Tibial artery (tissue), 4 donors: ENCODE measurements at regions not wholly inside any gene's neighbourhood (a gene's known extent, or its start where the extent isn't known, plus 50 kb on each side); places are given as distances from the start of the nearest gene placed in this dataset.

Experiments
- DNase-seq, 2 donors: peaks; one replicate each; pipeline ENCODE4 v3.0.0-alpha.2; 2019
- H3K27ac ChIP-seq, 2 donors: fragments of 200-600 bp; sonication (generic) in 1 of 2; 1 replicate in 1 of 2; 2 replicates in 1 of 2; pipeline ENCODE4 v1.5.1; 2018 to 2019; ENCODE audit warnings: mild to moderate bottlenecking in 1 of 2
- H3K27me3 ChIP-seq, 2 donors: fragments of 200-600 bp; sonication (generic) in 1 of 2; one replicate each; pipeline versions ENCODE4 v1.5.1 to v1.6.0; 2016 to 2019
- H3K36me3 ChIP-seq, 3 donors: fragments of 200-600 bp; sonication (generic) in 2 of 3; one replicate each; pipeline ENCODE4 v1.5.1; 2016 to 2019; ENCODE audit warnings: mild to moderate bottlenecking in 2 of 3
- H3K4me1 ChIP-seq, 4 donors: fragments of 200-600 bp; sonication (generic) in 2 of 4; 1 replicate in 3 of 4; 2 replicates in 1 of 4; pipeline ENCODE4 v1.5.1; 2016 to 2019
- H3K4me3 ChIP-seq, 2 donors: fragments of 200-600 bp; sonication (generic) in 1 of 2; 1 replicate in 1 of 2; 2 replicates in 1 of 2; pipeline ENCODE4 v1.5.1; 2018 to 2019; ENCODE audit warnings: mild to moderate bottlenecking in 2 of 2
- H3K9me3 ChIP-seq, 3 donors: fragments of 200-600 bp; sonication (generic) in 1 of 3; one replicate each; pipeline ENCODE4 v1.5.1; 2016 to 2019
- CTCF ChIP-seq, 2 experiments: fragments of 200-600 bp in 1 of 2; fragments of 450-650 bp in 1 of 2; IDR thresholded peaks; one replicate each; pipeline ENCODE4 v1.5.1; 2017 to 2019; ENCODE audit warnings: antibody characterized with exemption in 2 of 2, mild to moderate bottlenecking in 1 of 2, moderate library complexity in 1 of 2
- intact Hi-C: fragments of 100-400 bp; cut with DNase I; formaldehyde crosslinking; loops from one replicate; pipeline ENCODE4 v1.15.0; 2023; ENCODE audit warnings: low total_unique reads

GRCh38 chr12:4118601-4119156 is 154.9 kb upstream of the CCND2 start:
- Histone ChIP-seq H3K27ac (no peak overlapping the region), H3K4me3 (no peak overlapping the region), H3K4me1 (peaks cover 0 to 12% (median 11%) of the 10 kb centered on the region in 4 donors), H3K36me3 (no peaks in the 10 kb centered on the region), H3K9me3 (no peaks in the 10 kb centered on the region), H3K27me3 (peaks cover 0 to 11% of the 10 kb centered on the region in 2 donors)
- intact Hi-C loops = no loop called here
- TF ChIP-seq CTCF (IDR thresholded peaks at IDR 0.05) = no peak
- DNase-seq = no peak

DNA sequence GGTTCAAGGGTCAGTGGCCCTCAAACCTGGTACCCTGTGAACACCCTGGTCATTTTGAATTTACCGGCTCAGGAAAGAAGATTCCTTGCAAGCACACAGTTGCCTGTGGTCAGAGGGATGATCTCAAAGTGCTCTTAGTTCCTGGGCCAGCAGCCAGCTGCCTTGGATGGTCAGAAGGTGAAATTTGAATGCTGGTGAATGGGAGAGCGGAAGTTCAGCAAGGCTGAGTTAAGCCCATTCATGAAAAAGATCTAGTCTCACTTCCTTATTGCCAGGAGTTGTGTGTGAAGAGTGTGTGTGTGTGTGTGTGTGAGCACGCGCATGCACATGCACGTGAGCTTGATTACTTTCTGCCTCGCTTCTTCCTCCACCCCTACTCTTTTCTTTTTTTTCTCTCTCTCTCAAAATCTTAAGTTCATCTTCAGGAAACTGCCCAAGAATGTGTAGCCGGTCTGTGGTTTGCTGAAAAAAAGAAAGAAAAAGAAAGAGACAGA is 155.5 kb upstream of the CCND2 start:
- peaks cover 0 to 14% of the 10 kb centered on the region in 2 donors for H3K27me3 ChIP-seq
- H3K4me3 ChIP-seq = no peak overlapping the region
- DNase-seq = peak in 1 of 2 donors; percentile 49
- no peak for TF ChIP-seq CTCF (IDR thresholded peaks at IDR 0.05)
- no peaks in the 10 kb centered on the region for H3K36me3 ChIP-seq
- intact Hi-C loops = no loop called here
- peaks cover 0 to 12% (median 11%) of the 10 kb centered on the region in 4 donors for H3K4me1 ChIP-seq
- no peaks in the 10 kb centered on the region for H3K9me3 ChIP-seq
- H3K27ac ChIP-seq = no peak overlapping the region

DNA sequence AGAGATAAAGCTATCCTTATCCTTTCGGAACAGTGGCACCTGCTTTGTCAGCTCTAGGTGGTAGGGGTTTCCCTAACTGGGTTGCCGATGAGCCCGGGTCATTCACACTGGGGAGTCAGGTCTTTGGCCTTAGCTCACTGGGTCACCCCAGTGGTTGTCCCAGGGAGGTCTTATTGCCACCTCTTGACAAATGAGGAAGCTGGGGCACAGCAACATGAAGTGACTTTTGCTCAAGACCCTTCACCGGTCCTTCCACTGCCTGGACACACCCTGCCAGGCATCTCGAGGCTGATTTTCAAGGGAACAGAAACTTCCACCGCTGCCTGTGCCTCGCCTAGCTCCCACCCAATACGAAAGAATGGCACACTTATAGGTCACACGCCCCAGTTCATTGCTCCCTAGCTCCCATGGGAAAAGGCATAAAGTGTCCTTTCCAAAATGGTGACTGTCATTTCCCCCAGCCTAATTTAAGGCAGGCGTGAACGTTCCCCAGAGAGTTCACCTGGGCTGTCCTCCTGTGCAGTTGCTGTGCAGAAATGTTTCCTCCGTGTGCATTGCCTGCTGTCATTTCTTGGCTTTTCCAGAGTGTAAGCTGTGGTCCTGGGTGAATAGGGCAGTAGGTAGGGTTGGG is 156.1 kb upstream of the CCND2 start:
- DNase-seq = no peak
- intact Hi-C loops = no loop called here
- Histone ChIP-seq H3K27me3 (peaks cover 0 to 15% of the 10 kb centered on the region in 2 donors), H3K36me3 (no peaks in the 10 kb centered on the region), H3K9me3 (no peaks in the 10 kb centered on the region), H3K4me1 (peaks cover 0 to 12% (median 11%) of the 10 kb centered on the region in 4 donors), H3K27ac (no peak overlapping the region), H3K4me3 (no peak overlapping the region)
- TF ChIP-seq CTCF (IDR thresholded peaks at IDR 0.05) = no peak

DNA sequence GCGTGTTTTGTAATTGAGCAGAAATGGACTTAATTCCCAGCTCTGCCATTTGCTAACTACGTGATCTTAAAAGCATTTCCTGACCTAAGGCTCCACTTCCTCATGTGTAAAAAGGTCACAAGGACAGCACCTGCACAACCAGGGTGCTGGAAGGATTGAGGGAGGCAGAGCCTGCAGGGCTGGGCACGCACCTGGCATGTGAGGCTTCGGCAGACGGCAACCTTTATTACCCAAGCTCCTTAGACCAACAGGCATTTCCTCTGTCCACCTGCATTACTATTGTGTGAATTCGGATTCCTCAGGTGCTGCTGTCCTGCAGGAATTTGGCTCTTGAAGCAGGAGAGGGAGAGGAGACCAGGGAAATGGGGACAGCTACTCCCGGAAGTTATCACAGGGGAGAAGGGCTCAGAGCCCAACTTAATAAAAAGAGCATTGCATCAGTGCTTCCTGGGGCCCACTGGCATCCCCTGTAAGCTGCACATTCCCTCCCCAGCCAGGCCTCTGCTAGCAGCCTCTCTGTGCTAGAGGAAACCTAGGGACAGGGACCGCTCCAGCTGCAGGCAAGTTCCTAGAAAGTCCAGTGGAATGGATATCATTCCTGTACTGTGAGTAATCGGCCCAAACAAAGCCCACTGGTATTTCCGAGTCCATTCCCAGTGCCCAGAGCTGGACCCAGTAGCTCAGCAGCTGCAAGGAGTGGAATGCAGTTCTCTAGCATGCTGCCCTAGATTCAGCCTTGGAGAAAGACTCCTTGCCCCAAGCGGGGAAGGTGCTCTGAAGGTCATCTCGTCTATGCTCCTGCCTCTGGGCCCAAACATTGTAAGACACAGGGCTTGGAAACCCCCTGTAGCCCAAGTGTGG is 157.1 kb upstream of the CCND2 start:
- H3K27me3 ChIP-seq = peaks cover 0 to 13% of the 10 kb centered on the region in 2 donors
- no peak overlapping the region for H3K4me3 ChIP-seq
- H3K27ac ChIP-seq = no peak overlapping the region
- peaks cover 0 to 12% (median 11%) of the 10 kb centered on the region in 4 donors for H3K4me1 ChIP-seq
- DNase-seq = no peak
- H3K36me3 ChIP-seq = no peaks in the 10 kb centered on the region
- TF ChIP-seq CTCF (IDR thresholded peaks at IDR 0.05) = no peak
- no peaks in the 10 kb centered on the region for H3K9me3 ChIP-seq
- intact Hi-C loops = no loop called here

GRCh38 chr12:4115570-4115969 is 158.0 kb upstream of the CCND2 start:
- intact Hi-C loops = no loop called here
- H3K4me1 ChIP-seq = peaks cover 0 to 12% (median 11%) of the 10 kb centered on the region in 4 donors
- H3K36me3 ChIP-seq = no peaks in the 10 kb centered on the region
- H3K9me3 ChIP-seq = no peaks in the 10 kb centered on the region
- no peak for DNase-seq
- no peak overlapping the region for H3K4me3 ChIP-seq
- H3K27ac ChIP-seq = no peak overlapping the region
- H3K27me3 ChIP-seq = peaks cover 0 to 20% of the 10 kb centered on the region in 2 donors
- TF ChIP-seq CTCF (IDR thresholded peaks at IDR 0.05) = no peak
